ENCODE measurements at regions not wholly inside any gene's neighbourhood (a gene's known extent, or its start where the extent isn't known, plus 50 kb on each side); places are given as distances from the start of the nearest gene placed in this dataset.

- intact Hi-C loops (cut with micrococcal nuclease), result no loop called here
- H3K36me3 Mint-ChIP-seq (ENCODE audit: low read depth), result no peaks in the 10 kb centered on the region
- no peaks in the 10 kb centered on the region for H3K27me3 Mint-ChIP-seq (ENCODE audit: low read depth)
- H3K4me3 Mint-ChIP-seq (ENCODE audit: low read depth), result no peak overlapping the region
- H3K4me1 Mint-ChIP-seq (ENCODE audit: low read depth), result no peaks in the 10 kb centered on the region
- no peak for DNase-seq (ENCODE audit: low spot score)
- H3K27ac Mint-ChIP-seq, result no peak overlapping the region
- peaks cover 11% of the 10 kb centered on the region for H3K9me3 Mint-ChIP-seq
Measured at GRCh38 chr5:18354828-18355227, 720.6 kb downstream of the TAF11L14 start.

- no peaks in the 10 kb centered on the region for H3K4me1 Mint-ChIP-seq (ENCODE audit: low read depth)
- no peaks in the 10 kb centered on the region for H3K36me3 Mint-ChIP-seq (ENCODE audit: low read depth)
- H3K27me3 Mint-ChIP-seq (ENCODE audit: low read depth), result no peaks in the 10 kb centered on the region
- H3K27ac Mint-ChIP-seq, result no peak overlapping the region
- DNase-seq (ENCODE audit: low spot score), result no peak
- H3K4me3 Mint-ChIP-seq (ENCODE audit: low read depth), result no peak overlapping the region
- intact Hi-C loops (cut with micrococcal nuclease), result no loop called here
- H3K9me3 Mint-ChIP-seq, result peaks cover 14% of the 10 kb centered on the region
Measured at GRCh38 chr5:18357486-18357885, 723.2 kb downstream of the TAF11L14 start.

GRCh38 chr5:18366234-18366633 lies 732.0 kb downstream of the TAF11L14 start:
- Mint-ChIP-seq H3K4me1 (ENCODE audit: low read depth) (no peaks in the 10 kb centered on the region), H3K4me3 (ENCODE audit: low read depth) (no peak overlapping the region), H3K27ac (no peak overlapping the region), H3K27me3 (ENCODE audit: low read depth) (no peaks in the 10 kb centered on the region), H3K36me3 (ENCODE audit: low read depth) (no peaks in the 10 kb centered on the region), H3K9me3 (peaks cover 9% of the 10 kb centered on the region)
- DNase-seq (ENCODE audit: low spot score), result no peak
- intact Hi-C loops (cut with micrococcal nuclease), result no loop called here

GRCh38 chr5:18370531-18370930 lies 736.3 kb downstream of the TAF11L14 start:
- Mint-ChIP-seq H3K27me3 (ENCODE audit: low read depth) (no peaks in the 10 kb centered on the region), H3K4me1 (ENCODE audit: low read depth) (no peaks in the 10 kb centered on the region), H3K9me3 (peaks cover 3% of the 10 kb centered on the region), H3K4me3 (ENCODE audit: low read depth) (no peak overlapping the region), H3K27ac (no peak overlapping the region), H3K36me3 (ENCODE audit: low read depth) (no peaks in the 10 kb centered on the region)
- intact Hi-C loops (cut with micrococcal nuclease), result no loop called here
- no peak for DNase-seq (ENCODE audit: low spot score)

GRCh38 chr5:18375641-18376040 lies 741.4 kb downstream of the TAF11L14 start:
- H3K27ac Mint-ChIP-seq, result no peak overlapping the region
- no peak overlapping the region for H3K4me3 Mint-ChIP-seq (ENCODE audit: low read depth)
- H3K36me3 Mint-ChIP-seq (ENCODE audit: low read depth), result no peaks in the 10 kb centered on the region
- intact Hi-C loops (cut with micrococcal nuclease), result no loop called here
- no peaks in the 10 kb centered on the region for H3K9me3 Mint-ChIP-seq
- DNase-seq (ENCODE audit: low spot score), result no peak
- no peaks in the 10 kb centered on the region for H3K27me3 Mint-ChIP-seq (ENCODE audit: low read depth)
- no peaks in the 10 kb centered on the region for H3K4me1 Mint-ChIP-seq (ENCODE audit: low read depth)

GRCh38 chr5:18378066-18378465 lies 743.8 kb downstream of the TAF11L14 start:
- intact Hi-C loops (cut with micrococcal nuclease), result no loop called here
- Mint-ChIP-seq H3K36me3 (ENCODE audit: low read depth) (no peaks in the 10 kb centered on the region), H3K27me3 (ENCODE audit: low read depth) (no peaks in the 10 kb centered on the region), H3K4me3 (ENCODE audit: low read depth) (no peak overlapping the region), H3K4me1 (ENCODE audit: low read depth) (no peaks in the 10 kb centered on the region), H3K27ac (no peak overlapping the region), H3K9me3 (no peaks in the 10 kb centered on the region)
- DNase-seq (ENCODE audit: low spot score), result no peak

GRCh38 chr5:18379189-18379588 lies 744.9 kb downstream of the TAF11L14 start:
- H3K27me3 Mint-ChIP-seq (ENCODE audit: low read depth), result no peaks in the 10 kb centered on the region
- DNase-seq (ENCODE audit: low spot score), result no peak
- H3K36me3 Mint-ChIP-seq (ENCODE audit: low read depth), result no peaks in the 10 kb centered on the region
- H3K27ac Mint-ChIP-seq, result no peak overlapping the region
- no peaks in the 10 kb centered on the region for H3K4me1 Mint-ChIP-seq (ENCODE audit: low read depth)
- intact Hi-C loops (cut with micrococcal nuclease), result no loop called here
- H3K9me3 Mint-ChIP-seq, result no peaks in the 10 kb centered on the region
- no peak overlapping the region for H3K4me3 Mint-ChIP-seq (ENCODE audit: low read depth)

- no peaks in the 10 kb centered on the region for H3K4me1 Mint-ChIP-seq (ENCODE audit: low read depth)
- H3K9me3 Mint-ChIP-seq, result no peaks in the 10 kb centered on the region
- no peak overlapping the region for H3K4me3 Mint-ChIP-seq (ENCODE audit: low read depth)
- DNase-seq (ENCODE audit: low spot score), result no peak
- intact Hi-C loops (cut with micrococcal nuclease), result no loop called here
- no peak overlapping the region for H3K27ac Mint-ChIP-seq
- no peaks in the 10 kb centered on the region for H3K27me3 Mint-ChIP-seq (ENCODE audit: low read depth)
- H3K36me3 Mint-ChIP-seq (ENCODE audit: low read depth), result no peaks in the 10 kb centered on the region
Measured at GRCh38 chr5:18380729-18381362, 746.6 kb downstream of the TAF11L14 start.

- DNase-seq (ENCODE audit: low spot score), result peak; percentile 16
- H3K27ac Mint-ChIP-seq, result no peak overlapping the region
- no peaks in the 10 kb centered on the region for H3K4me1 Mint-ChIP-seq (ENCODE audit: low read depth)
- no peaks in the 10 kb centered on the region for H3K9me3 Mint-ChIP-seq
- no peaks in the 10 kb centered on the region for H3K36me3 Mint-ChIP-seq (ENCODE audit: low read depth)
- no peaks in the 10 kb centered on the region for H3K27me3 Mint-ChIP-seq (ENCODE audit: low read depth)
- no peak overlapping the region for H3K4me3 Mint-ChIP-seq (ENCODE audit: low read depth)
- intact Hi-C loops (cut with micrococcal nuclease), result loop anchor here (1.0 kb wide), 1 partner anchor 304 kb away; no protein-coding TSS in a partner anchor
Measured at GRCh38 chr5:18393565-18394442, 759.5 kb downstream of the TAF11L14 start.

GRCh38 chr5:18394443-18394804 lies 760.2 kb downstream of the TAF11L14 start:
- Mint-ChIP-seq H3K27me3 (ENCODE audit: low read depth) (no peaks in the 10 kb centered on the region), H3K36me3 (ENCODE audit: low read depth) (no peaks in the 10 kb centered on the region), H3K4me3 (ENCODE audit: low read depth) (no peak overlapping the region), H3K27ac (no peak overlapping the region), H3K4me1 (ENCODE audit: low read depth) (no peaks in the 10 kb centered on the region), H3K9me3 (no peaks in the 10 kb centered on the region)
- no peak for DNase-seq (ENCODE audit: low spot score)
- intact Hi-C loops (cut with micrococcal nuclease), result loop anchor here (1.0 kb wide), 1 partner anchor 304 kb away; no protein-coding TSS in a partner anchor

- no peaks in the 10 kb centered on the region for H3K27me3 Mint-ChIP-seq (ENCODE audit: low read depth)
- H3K9me3 Mint-ChIP-seq, result no peaks in the 10 kb centered on the region
- H3K4me1 Mint-ChIP-seq (ENCODE audit: low read depth), result no peaks in the 10 kb centered on the region
- H3K36me3 Mint-ChIP-seq (ENCODE audit: low read depth), result no peaks in the 10 kb centered on the region
- H3K27ac Mint-ChIP-seq, result no peak overlapping the region
- intact Hi-C loops (cut with micrococcal nuclease), result no loop called here
- no peak overlapping the region for H3K4me3 Mint-ChIP-seq (ENCODE audit: low read depth)
- no peak for DNase-seq (ENCODE audit: low spot score)
Measured at GRCh38 chr5:18395126-18396110, 761.2 kb downstream of the TAF11L14 start.

- Mint-ChIP-seq H3K4me3 (ENCODE audit: low read depth) (no peak overlapping the region), H3K27me3 (ENCODE audit: low read depth) (no peaks in the 10 kb centered on the region), H3K27ac (no peak overlapping the region), H3K9me3 (no peaks in the 10 kb centered on the region), H3K36me3 (ENCODE audit: low read depth) (no peaks in the 10 kb centered on the region), H3K4me1 (ENCODE audit: low read depth) (no peaks in the 10 kb centered on the region)
- intact Hi-C loops (cut with micrococcal nuclease), result no loop called here
- no peak for DNase-seq (ENCODE audit: low spot score)
Measured at GRCh38 chr5:18397371-18397770, 763.1 kb downstream of the TAF11L14 start.

All from activated T-helper 2 cell treated with anti-CD3 and anti-CD28 coated beads, Interferon-gamma antibody, Interleukin-2, Interleukin-4, amounts not matched to agents 10 μg/mL and 5 μg/mL and 100 μg/mL, durations not matched to agents 14 hours and 24 hours and 36 hours (primary cell).